Stimulated activated CD4-positive, alpha-beta T cell treated with anti-CD3 and anti-CD28 coated beads, Interleukin-4, amount 100 ng/mL, for 48 hours (primary cell): ENCODE measurements at regions not wholly inside any gene's neighbourhood (a gene's known extent, or its start where the extent isn't known, plus 50 kb on each side); places are given as distances from the start of the nearest gene placed in this dataset.
A peak's percentile ranks its signal among the peaks of the same experiment; 100 is the strongest.

Experiments used
- DNase-seq, 2 donors: peaks; one replicate each; pipeline ENCODE4 v3.0.0-alpha.2; 2020; ENCODE audit warnings: low read depth in 2 of 2

GRCh38 chr4:36394352-36394903, 113.0 kb downstream of the DTHD1 start:
- no peak for DNase-seq

- DNase-seq: peak in 1 of 2 donors; percentile 27
Observed at GRCh38 chr4:36399762-36400353, 118.4 kb downstream of the DTHD1 start.

- no peak for DNase-seq
Observed at GRCh38 chr4:36402008-36402758, 120.8 kb downstream of the DTHD1 start.

- no peak for DNase-seq
Observed at GRCh38 chr4:36411338-36411737, 129.9 kb downstream of the DTHD1 start.

GRCh38 chr4:36414248-36414647, 132.8 kb downstream of the DTHD1 start:
- no peak for DNase-seq

- DNase-seq: no peak
Observed at GRCh38 chr4:36417146-36417545, 135.7 kb downstream of the DTHD1 start.

GRCh38 chr4:36420111-36420679, 138.8 kb downstream of the DTHD1 start:
- no peak for DNase-seq

GRCh38 chr4:36422607-36423006, 141.2 kb downstream of the DTHD1 start:
- no peak for DNase-seq

- DNase-seq: no peak
Observed at GRCh38 chr4:36426741-36427140, 145.3 kb downstream of the DTHD1 start.

- no peak for DNase-seq
Observed at GRCh38 chr4:36427696-36428095, 146.3 kb downstream of the DTHD1 start.

GRCh38 chr4:36432586-36432985, 151.2 kb downstream of the DTHD1 start:
- DNase-seq: no peak

GRCh38 chr4:36439556-36439955, 158.1 kb downstream of the DTHD1 start:
- DNase-seq: no peak

GRCh38 chr4:36445480-36445879, 164.1 kb downstream of the DTHD1 start:
- no peak for DNase-seq

- DNase-seq: no peak
Observed at GRCh38 chr4:36446275-36446674, 164.9 kb downstream of the DTHD1 start.

GRCh38 chr4:36461344-36461743, 179.9 kb downstream of the DTHD1 start:
- DNase-seq: no peak

- DNase-seq: no peak
Observed at GRCh38 chr4:36467670-36468069, 186.3 kb downstream of the DTHD1 start.

GRCh38 chr4:36471903-36472302, 190.5 kb downstream of the DTHD1 start:
- no peak for DNase-seq

- DNase-seq: no peak
Observed at GRCh38 chr4:36476135-36476534, 194.7 kb downstream of the DTHD1 start.

- no peak for DNase-seq
Observed at GRCh38 chr4:36477861-36478260, 196.4 kb downstream of the DTHD1 start.

- no peak for DNase-seq
Observed at GRCh38 chr4:36485885-36486284, 204.5 kb downstream of the DTHD1 start.

GRCh38 chr4:36489798-36490197, 208.4 kb downstream of the DTHD1 start:
- no peak for DNase-seq

- DNase-seq: no peak
Observed at GRCh38 chr4:36492041-36492440, 210.6 kb downstream of the DTHD1 start.

GRCh38 chr4:36492590-36492989, 211.2 kb downstream of the DTHD1 start:
- DNase-seq: no peak
